Uterus (tissue), 2 donors: ENCODE measurements at regions not wholly inside any gene's neighbourhood (a gene's known extent, or its start where the extent isn't known, plus 50 kb on each side); places are given as distances from the start of the nearest gene placed in this dataset.

Source experiments
- CTCF ChIP-seq, 4 experiments: fragments of 200-600 bp in 2 of 4; fragments of 450-650 bp in 2 of 4; sonication (generic) in 2 of 4; IDR thresholded peaks; one replicate each; pipeline ENCODE4 v1.5.1; 2016 to 2019; ENCODE audit warnings: antibody characterized with exemption in 4 of 4, mild to moderate bottlenecking in 2 of 4, moderate library complexity in 1 of 4
- POLR2A ChIP-seq, 2 donors: fragments of 450-650 bp; IDR thresholded peaks; one replicate each; pipeline ENCODE4 v1.6.1; 2016; ENCODE audit warnings: antibody characterized with exemption in 2 of 2, mild to moderate bottlenecking in 1 of 2, moderate library complexity in 1 of 2

GRCh38 chr7:81333004-81333403 lies 414.2 kb upstream of the SEMA3C start:
- TF ChIP-seq CTCF (IDR thresholded peaks at IDR 0.05) = no peak
- TF ChIP-seq POLR2A (IDR thresholded peaks at IDR 0.05) = no peak
